Gastroesophageal sphincter (tissue), 4 donors: ENCODE measurements at regions not wholly inside any gene's neighbourhood (a gene's known extent, or its start where the extent isn't known, plus 50 kb on each side); places are given as distances from the start of the nearest gene placed in this dataset.

Experiments
- ATAC-seq: fragments of 150-250 bp; one replicate; pipeline ENCODE4 v1.9.1; 2016; ENCODE audit warnings: mild to moderate bottlenecking, moderate library complexity
- H3K27ac ChIP-seq, 4 donors: fragments of 200-600 bp; sonication (generic) in 3 of 4; 1 replicate in 3 of 4; 2 replicates in 1 of 4; pipeline ENCODE4 v1.5.1; 2016 to 2019
- H3K27me3 ChIP-seq: fragments of 200-600 bp; sonication (generic); one replicate; pipeline ENCODE4 v1.5.1; 2019
- H3K36me3 ChIP-seq, 2 donors: fragments of 200-600 bp; sonication (generic); one replicate each; pipeline ENCODE4 v1.5.1; 2019; ENCODE audit warnings: control low read depth in 1 of 2
- H3K4me1 ChIP-seq, 3 donors: fragments of 200-600 bp; sonication (generic); 1 replicate in 2 of 3; 2 replicates in 1 of 3; pipeline ENCODE4 v1.5.1; 2016 to 2019; ENCODE audit warnings: control low read depth in 2 of 3
- H3K4me3 ChIP-seq, 2 donors: fragments of 200-600 bp; sonication (generic); one replicate each; pipeline ENCODE4 v1.5.1; 2019; ENCODE audit warnings: mild to moderate bottlenecking in 1 of 2, moderate library complexity in 1 of 2
- H3K9me3 ChIP-seq, 3 donors: fragments of 200-600 bp; sonication (generic); one replicate each; pipeline ENCODE4 v1.5.1; 2017 to 2019; ENCODE audit warnings: control low read depth in 2 of 3
- EP300 ChIP-seq: sonication (generic); formaldehyde crosslinking; IDR thresholded peaks from one replicate; pipeline ENCODE4 v1.6.1; 2017; ENCODE audit warnings: antibody characterized with exemption, mild to moderate bottlenecking
- POLR2A ChIP-seq, 2 donors: fragments of 450-650 bp; IDR thresholded peaks; one replicate each; pipeline ENCODE4 v1.6.1; 2017; ENCODE audit warnings: antibody characterized with exemption in 2 of 2, mild to moderate bottlenecking in 2 of 2, moderate library complexity in 1 of 2
- POLR2AphosphoS5 ChIP-seq: sonication (generic); formaldehyde crosslinking; IDR thresholded peaks from one replicate; pipeline ENCODE4 v1.6.1; 2017; ENCODE audit warnings: antibody characterized with exemption
- WGBS, 2 donors: methylation state at CpG; one replicate each; pipeline ENCODE4 v1.1.5; 2018; ENCODE audit warnings: low coverage in 1 of 2; 5-methylcytosine and 5-hydroxymethylcytosine counted together
- TF ChIP-seq, protein P1 (sequence below), 4 experiments: fragments of 200-600 bp in 2 of 4; fragments of 450-650 bp in 2 of 4; sonication (generic) in 1 of 4; IDR thresholded peaks; one replicate each; pipeline ENCODE4 v1.5.1; 2017 to 2019; ENCODE audit warnings: antibody characterized with exemption in 4 of 4, mild to moderate bottlenecking in 2 of 4, moderate library complexity in 2 of 4

DNA sequence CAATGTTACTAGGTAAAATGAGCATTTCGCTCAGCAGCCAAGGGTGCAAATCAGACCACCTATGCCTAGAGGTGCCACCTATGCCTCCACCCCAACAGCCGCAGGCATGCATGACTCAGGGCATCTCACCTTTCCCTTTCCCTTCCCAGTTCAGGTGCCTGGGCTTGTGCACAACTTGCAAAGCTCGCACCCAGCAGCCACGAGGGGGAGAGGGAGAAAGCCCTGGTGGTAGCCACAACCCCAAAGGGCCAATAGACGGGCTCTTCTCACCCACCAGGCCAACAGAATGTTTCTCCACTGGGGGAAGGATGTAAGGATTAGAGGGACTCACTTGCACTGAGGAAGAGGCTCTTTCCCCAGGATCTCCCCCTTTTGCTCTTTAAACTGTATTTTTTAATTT lies 462.3 kb upstream of the PCDH15 start:
- H3K4me1 ChIP-seq, result no peaks in the 10 kb centered on the region
- TF ChIP-seq POLR2AphosphoS5, result no peak
- 79 to 93% methylated on average over 2 to 3 of the region's 5 CpGs for WGBS, 2 donors
- H3K4me3 ChIP-seq, result no peak overlapping the region
- H3K27me3 ChIP-seq, result no peaks in the 10 kb centered on the region
- H3K27ac ChIP-seq, result no peak overlapping the region
- no peaks in the 10 kb centered on the region for H3K9me3 ChIP-seq
- H3K36me3 ChIP-seq, result no peaks in the 10 kb centered on the region
- ATAC-seq, result no peak

DNA sequence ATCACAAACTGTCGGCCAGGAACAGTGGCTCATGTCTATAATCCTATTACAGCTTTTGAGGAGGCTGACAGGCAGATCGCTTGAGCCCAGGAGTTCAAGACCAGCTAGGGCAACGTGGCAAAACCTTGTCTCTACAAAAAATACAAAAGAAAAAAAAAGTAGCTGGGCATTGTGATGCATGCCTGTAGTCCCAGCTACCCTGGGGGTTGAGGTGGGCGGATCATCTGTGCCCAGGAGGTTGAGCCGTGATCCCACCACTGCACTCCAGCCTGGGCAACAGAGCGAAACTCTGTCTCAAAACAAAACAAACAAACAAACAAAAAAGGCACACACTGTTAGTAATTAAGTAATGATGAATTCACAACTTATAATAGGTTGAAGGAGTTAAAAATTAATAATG lies 441.5 kb upstream of the PCDH15 start:
- WGBS, 2 donors, result 80 to 86% methylated on average over 1 to 3 of the region's 6 CpGs
- TF ChIP-seq POLR2AphosphoS5 (no peak), EP300 (no peak), POLR2A (IDR thresholded peaks at IDR 0.05) (no peak)
- TF ChIP-seq, protein P1, sequence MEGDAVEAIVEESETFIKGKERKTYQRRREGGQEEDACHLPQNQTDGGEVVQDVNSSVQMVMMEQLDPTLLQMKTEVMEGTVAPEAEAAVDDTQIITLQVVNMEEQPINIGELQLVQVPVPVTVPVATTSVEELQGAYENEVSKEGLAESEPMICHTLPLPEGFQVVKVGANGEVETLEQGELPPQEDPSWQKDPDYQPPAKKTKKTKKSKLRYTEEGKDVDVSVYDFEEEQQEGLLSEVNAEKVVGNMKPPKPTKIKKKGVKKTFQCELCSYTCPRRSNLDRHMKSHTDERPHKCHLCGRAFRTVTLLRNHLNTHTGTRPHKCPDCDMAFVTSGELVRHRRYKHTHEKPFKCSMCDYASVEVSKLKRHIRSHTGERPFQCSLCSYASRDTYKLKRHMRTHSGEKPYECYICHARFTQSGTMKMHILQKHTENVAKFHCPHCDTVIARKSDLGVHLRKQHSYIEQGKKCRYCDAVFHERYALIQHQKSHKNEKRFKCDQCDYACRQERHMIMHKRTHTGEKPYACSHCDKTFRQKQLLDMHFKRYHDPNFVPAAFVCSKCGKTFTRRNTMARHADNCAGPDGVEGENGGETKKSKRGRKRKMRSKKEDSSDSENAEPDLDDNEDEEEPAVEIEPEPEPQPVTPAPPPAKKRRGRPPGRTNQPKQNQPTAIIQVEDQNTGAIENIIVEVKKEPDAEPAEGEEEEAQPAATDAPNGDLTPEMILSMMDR (IDR thresholded peaks at IDR 0.05), result no peak

DNA sequence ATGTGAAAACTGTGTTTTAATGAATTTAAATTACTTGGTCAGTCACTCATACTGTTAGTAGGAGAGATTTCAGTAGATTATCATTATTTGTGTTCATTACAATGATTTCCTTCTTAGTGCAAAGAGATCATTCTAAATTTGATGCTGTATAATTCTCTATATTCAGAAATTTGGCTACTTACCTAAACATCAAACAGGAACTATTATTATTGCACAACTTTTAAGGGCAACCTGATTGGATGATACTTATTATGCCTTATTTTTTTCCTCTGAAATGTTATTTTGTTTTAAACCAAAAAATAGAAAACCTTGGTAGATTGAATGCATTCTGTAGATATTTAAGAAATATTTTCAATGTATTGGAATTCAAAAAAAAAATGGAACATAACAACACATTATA lies 436.4 kb upstream of the PCDH15 start:
- Histone ChIP-seq H3K27ac (no peak overlapping the region), H3K9me3 (no peaks in the 10 kb centered on the region), H3K4me3 (no peak overlapping the region), H3K27me3 (no peaks in the 10 kb centered on the region), H3K4me1 (no peaks in the 10 kb centered on the region), H3K36me3 (no peaks in the 10 kb centered on the region)
- no peak for TF ChIP-seq POLR2AphosphoS5
- TF ChIP-seq, protein P1 (IDR thresholded peaks at IDR 0.05), result no peak
- TF ChIP-seq EP300, result no peak
- no peak for TF ChIP-seq POLR2A (IDR thresholded peaks at IDR 0.05)
- ATAC-seq, result no peak

More for the DNA sequence above, 441.5 kb upstream of the PCDH15 start:
- no peaks in the 10 kb centered on the region for H3K27me3 ChIP-seq
- H3K9me3 ChIP-seq, result no peaks in the 10 kb centered on the region
- no peak overlapping the region for H3K27ac ChIP-seq
- no peak for ATAC-seq
- peaks cover 0 to 18% (median 0%) of the 10 kb centered on the region in 3 donors for H3K4me1 ChIP-seq
- H3K36me3 ChIP-seq, result no peaks in the 10 kb centered on the region
- no peak overlapping the region for H3K4me3 ChIP-seq

DNA sequence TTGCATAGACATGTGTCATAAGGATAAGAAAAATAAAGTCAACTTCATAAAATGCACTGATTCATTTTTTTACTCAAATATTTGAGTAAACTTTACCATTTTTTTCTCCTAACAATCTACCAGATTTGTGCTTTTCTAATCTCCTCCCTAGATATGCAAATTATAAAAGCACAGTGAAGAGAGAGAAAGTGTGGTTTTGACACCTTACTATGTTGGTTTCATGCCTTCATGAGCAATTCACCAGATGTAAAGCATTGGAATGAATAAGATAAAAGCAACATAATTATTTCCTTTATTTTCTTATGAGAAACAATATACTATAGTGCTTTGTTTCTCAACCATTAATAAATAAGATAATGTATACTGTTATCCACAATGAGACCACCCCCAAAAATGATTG lies 432.5 kb upstream of the PCDH15 start:
- no peaks in the 10 kb centered on the region for H3K4me1 ChIP-seq
- TF ChIP-seq POLR2A (IDR thresholded peaks at IDR 0.05) (no peak), POLR2AphosphoS5 (no peak), EP300 (no peak)
- TF ChIP-seq, protein P1 (IDR thresholded peaks at IDR 0.05), result no peak
- H3K4me3 ChIP-seq, result no peak overlapping the region
- H3K9me3 ChIP-seq, result no peaks in the 10 kb centered on the region
- H3K36me3 ChIP-seq, result no peaks in the 10 kb centered on the region
- H3K27ac ChIP-seq, result no peak overlapping the region
- no peaks in the 10 kb centered on the region for H3K27me3 ChIP-seq
- no peak for ATAC-seq

DNA sequence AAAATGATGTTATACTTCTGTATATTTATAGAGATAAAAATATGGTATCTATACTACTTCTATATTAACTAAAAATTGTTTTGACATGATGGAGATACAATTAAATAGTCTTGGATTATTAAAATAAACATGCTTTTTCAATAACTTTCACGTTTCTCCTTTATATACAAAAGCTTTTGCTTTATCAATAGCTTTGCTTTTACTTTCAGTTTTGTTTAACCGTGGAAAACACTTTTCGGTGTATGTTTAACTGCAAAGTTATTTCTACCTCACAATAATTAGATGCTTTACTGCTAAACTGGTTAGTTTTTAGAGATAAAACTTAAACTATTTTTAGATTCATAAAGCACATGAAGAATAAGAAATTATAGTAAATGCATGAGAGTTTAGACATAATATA lies 432.1 kb upstream of the PCDH15 start:
- 58 to 73% methylated on average over 3 of the region's 3 CpGs for WGBS, 2 donors
- TF ChIP-seq POLR2A (IDR thresholded peaks at IDR 0.05), result no peak
- TF ChIP-seq, protein P1 (IDR thresholded peaks at IDR 0.05), result no peak
- no peak for TF ChIP-seq EP300
- no peak for TF ChIP-seq POLR2AphosphoS5
- no peaks in the 10 kb centered on the region for H3K36me3 ChIP-seq
- H3K27ac ChIP-seq, result no peak overlapping the region
- H3K9me3 ChIP-seq, result no peaks in the 10 kb centered on the region
- ATAC-seq, result no peak
- H3K4me1 ChIP-seq, result no peaks in the 10 kb centered on the region
- H3K27me3 ChIP-seq, result no peaks in the 10 kb centered on the region
- H3K4me3 ChIP-seq, result no peak overlapping the region

DNA sequence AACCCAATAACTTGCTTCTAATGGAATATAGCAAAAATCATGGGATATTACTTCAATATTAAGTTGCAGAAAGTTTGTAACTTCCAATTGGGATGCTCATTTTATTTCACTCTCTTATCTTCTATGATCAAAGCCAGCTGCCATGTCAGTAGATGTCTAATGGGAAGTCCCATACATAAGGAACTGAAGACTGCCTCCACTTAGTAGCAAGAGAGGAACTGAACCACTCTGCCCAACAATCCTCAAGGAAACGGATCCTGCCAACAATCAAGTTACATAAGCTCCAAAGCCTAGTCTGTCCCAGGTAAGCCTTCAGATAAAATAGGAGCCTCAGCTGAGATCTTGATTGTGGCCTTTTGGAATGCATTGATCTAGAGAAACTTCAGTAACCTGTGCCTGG lies 431.5 kb upstream of the PCDH15 start:
- ATAC-seq, result no peak
- Histone ChIP-seq H3K4me3 (no peak overlapping the region), H3K9me3 (no peaks in the 10 kb centered on the region), H3K4me1 (no peaks in the 10 kb centered on the region), H3K27me3 (no peaks in the 10 kb centered on the region), H3K27ac (no peak overlapping the region), H3K36me3 (no peaks in the 10 kb centered on the region)
- TF ChIP-seq EP300, result no peak
- no peak for TF ChIP-seq POLR2AphosphoS5
- TF ChIP-seq POLR2A (IDR thresholded peaks at IDR 0.05), result no peak
- TF ChIP-seq, protein P1 (IDR thresholded peaks at IDR 0.05), result no peak
- 67 to 71% methylated on average over 1 of the region's 1 CpG for WGBS, 2 donors
